K562 (cell line): ENCODE measurements at regions not wholly inside any gene's neighbourhood (a gene's known extent, or its start where the extent isn't known, plus 50 kb on each side); places are given as distances from the start of the nearest gene placed in this dataset.

ENCODE experiments used
- ATAC-seq: fragments of 200-7000 bp; cut with Tn5 transposase; 3 replicates; pipeline ENCODE4 v1.9.1; 2020; ENCODE audit warnings: moderate library complexity
- BruUV-seq: library from RNA; stranded (reverse); fragments of 400-500 nt; replicated peaks from 2 replicates; lab custom pipeline; 2021; lab: Mats Ljungman, UMichigan
- CTCF ChIA-PET: fragments of 300-600 bp; formaldehyde crosslinking; extraction: SDS; loops from one replicate; lab custom pipeline; 2021; ENCODE audit warnings: low intra/inter-chr PET ratio; lab: Yijun Ruan, JAX
- POLR2A ChIA-PET: fragments of 300-600, 350-650 bp; sonication (Branson Sonifier 250); formaldehyde crosslinking; extraction: SDS; loops from one replicate; lab custom pipeline; 2021; ENCODE audit warnings: antibody characterized with exemption, inconsistent platforms; lab: Yijun Ruan, JAX
- DNase-seq, 4 experiments: peaks; one replicate each; pipeline versions ENCODE4 v3.0.0 to v3.0.0-alpha.2; 2011 to 2018; ENCODE audit warnings: low spot score in 3 of 4, mixed read lengths in 3 of 4; ENCODE audit errors: extremely low read depth in 1 of 4
- FAIRE-seq: peaks from 2 replicates; lab custom pipeline; 2011; peaks lifted over from hg19 to GRCh38; lab: Jason Lieb, UNC
- H2AFZ ChIP-seq: 2 replicates; pipeline ENCODE4 v1.6.0; 2011; ENCODE audit warnings: low read depth, low read length, control low read depth, inconsistent platforms
- H3K27ac ChIP-seq: fragments of 200-600 bp; 3 replicates; pipeline ENCODE4 v1.8.0; 2011; ENCODE audit warnings: low read depth, mild to moderate bottlenecking, control low read depth, inconsistent platforms, low read length, moderate library complexity, mixed read lengths; ENCODE audit errors: extremely low read depth
- H3K27me3 ChIP-seq, 2 experiments: fragments of 300-600 bp in 1 of 2; 2 replicates in 1 of 2; 3 replicates in 1 of 2; pipeline versions ENCODE4 v1.6.0 to v1.8.0; 2011; ENCODE audit warnings: inconsistent platforms in 2 of 2, low read length in 2 of 2, mild to moderate bottlenecking in 1 of 2, mixed read lengths in 1 of 2, moderate library complexity in 1 of 2; ENCODE audit not compliant: control insufficient read depth in 2 of 2, insufficient read depth in 2 of 2
- H3K36me3 ChIP-seq: fragments of 300-600 bp; 3 replicates; pipeline ENCODE4 v1.8.0; 2011; ENCODE audit warnings: mild to moderate bottlenecking, low read length, inconsistent platforms; ENCODE audit not compliant: control insufficient read depth, insufficient read depth
- H3K4me1 ChIP-seq, 2 experiments: fragments of 200-600 bp in 1 of 2; replicated peaks in 1 of 2; 2 replicates in 1 of 2; 3 replicates in 1 of 2; pipeline versions ENCODE4 v1.5.1 to v1.8.0; 2011; ENCODE audit warnings: inconsistent platforms in 2 of 2, low read length in 2 of 2, mild to moderate bottlenecking in 1 of 2, mixed read lengths in 1 of 2, moderate library complexity in 1 of 2; ENCODE audit not compliant: control insufficient read depth in 2 of 2, insufficient read depth in 2 of 2
- H3K4me2 ChIP-seq: 2 replicates; pipeline ENCODE4 v1.6.1; 2011; ENCODE audit warnings: low read length, control low read depth, inconsistent platforms, mixed read lengths; ENCODE audit not compliant: insufficient read depth
- H3K4me3 ChIP-seq: fragments of 200-600 bp; sonication (generic), shearing (Covaris generic); 2 replicates; pipeline ENCODE4 v1.5.1; 2016; ENCODE audit warnings: control low read depth, inconsistent platforms
- H3K79me2 ChIP-seq: fragments of 200-600 bp; 3 replicates; pipeline ENCODE4 v1.8.0; 2011; ENCODE audit warnings: low read length, inconsistent platforms; ENCODE audit not compliant: control insufficient read depth, insufficient read depth
- H3K9ac ChIP-seq, 2 experiments: 2 replicates each; pipeline versions ENCODE4 v1.6.0 to v1.6.1; 2011; ENCODE audit warnings: low read depth in 2 of 2, low read length in 2 of 2, control low read depth in 1 of 2, inconsistent platforms in 1 of 2, mild to moderate bottlenecking in 1 of 2, mixed read lengths in 1 of 2; ENCODE audit not compliant: insufficient read depth in 1 of 2
- H3K9me1 ChIP-seq: one replicate; pipeline ENCODE4 v1.6.0; 2011; ENCODE audit warnings: inconsistent platforms, mild to moderate bottlenecking, low read length, moderate library complexity; ENCODE audit not compliant: control insufficient read depth, insufficient read depth
- H3K9me3 ChIP-seq: replicated peaks from 2 replicates; pipeline ENCODE4 v1.5.1; 2011; ENCODE audit warnings: low read depth, low read length, inconsistent platforms; ENCODE audit not compliant: control insufficient read depth, insufficient read depth
- H4K20me1 ChIP-seq: replicated peaks from 2 replicates; pipeline ENCODE4 v1.6.1; 2011; ENCODE audit warnings: low read length, inconsistent platforms, mixed read lengths; ENCODE audit not compliant: control insufficient read depth, insufficient read depth
- CBX2 ChIP-seq: fragments of 200-600 bp; sonication (generic); IDR thresholded peaks from one replicate; pipeline ENCODE4 v1.6.1; 2012; ENCODE audit warnings: mild to moderate bottlenecking, low read length, inconsistent platforms; ENCODE audit not compliant: insufficient read depth, poor library complexity, severe bottlenecking
- FOXA3 ChIP-seq, 2 experiments: fragments of 450-650 bp in 1 of 2; sonication (generic) in 1 of 2; formaldehyde crosslinking; IDR thresholded peaks in 1 of 2; conservative IDR thresholded peaks in 1 of 2; 2 replicates each; pipeline versions ENCODE4 v1.4.0 to v1.8.0; 2020 to 2022; ENCODE audit warnings: mild to moderate bottlenecking in 2 of 2, missing genetic modification reagents in 1 of 2
- KLF6 ChIP-seq: fragments of 250-450 bp; sonication (Bioruptor Pico); IDR thresholded peaks from 2 replicates; pipeline ENCODE4 v1.4.0; 2020; ENCODE audit warnings: mild to moderate bottlenecking, moderate library complexity, borderline replicate concordance
- PCBP1 ChIP-seq: fragments of 200-400 bp; formaldehyde crosslinking; IDR thresholded peaks from 2 replicates; pipeline ENCODE4 v1.6.1; 2018; ENCODE audit warnings: mild to moderate bottlenecking, low read depth, low read length; ENCODE audit not compliant: poor library complexity, severe bottlenecking
- SAFB ChIP-seq: fragments of 200-400 bp; formaldehyde crosslinking; IDR thresholded peaks from 2 replicates; pipeline ENCODE4 v1.6.1; 2017; ENCODE audit warnings: low read depth, low read length, borderline replicate concordance
- TFAP4 ChIP-seq: sonication (generic); formaldehyde crosslinking; IDR thresholded peaks from 2 replicates; pipeline ENCODE4 v1.8.0; 2022; ENCODE audit warnings: missing genetic modification reagents, mild to moderate bottlenecking, moderate library complexity, borderline replicate concordance
- TRIM25 ChIP-seq: fragments of 450-650 bp; IDR thresholded peaks from 2 replicates; pipeline ENCODE4 v1.7.0; 2016; ENCODE audit warnings: borderline replicate concordance
- ZBTB40 ChIP-seq, 2 experiments: fragments of 450-650 bp in 1 of 2; sonication (generic) in 1 of 2; formaldehyde crosslinking in 1 of 2; IDR thresholded peaks; 2 replicates each; pipeline versions ENCODE4 v1.7.1 to v1.9.0; 2016 to 2022; ENCODE audit warnings: inconsistent platforms in 1 of 2, mild to moderate bottlenecking in 1 of 2, missing genetic modification reagents in 1 of 2
- ZNF76 ChIP-seq: fragments of 250-450 bp; sonication (Bioruptor Pico); IDR thresholded peaks from 2 replicates; pipeline ENCODE4 v1.4.0; 2020; ENCODE audit warnings: mild to moderate bottlenecking, moderate library complexity, borderline replicate concordance
- WGBS: fragments of 100-300 bp; shearing (Covaris generic); methylation state at CpG from one replicate; pipeline ENCODE4 v1.1.6; 2016; ENCODE audit warnings: low coverage, mixed read lengths; ENCODE audit not compliant: insufficient coverage; ENCODE audit errors: missing lambda C conversion rate; 5-methylcytosine and 5-hydroxymethylcytosine counted together
- in situ Hi-C: fragments of 300-500 bp; cut with MboI; formaldehyde crosslinking; loops from 4 replicates; pipeline ENCODE4 v1.15.0; 2018; ENCODE audit warnings: inconsistent platforms, mixed read lengths
- intact Hi-C: fragments of 100-400 bp; cut with micrococcal nuclease; formaldehyde crosslinking; loops from 2 replicates; pipeline ENCODE4 v1.14.2; 2022

GRCh38 chr16:79902351-79902750 lies 301.8 kb upstream of the MAF start:
- no peak overlapping the region for H3K9ac ChIP-seq
- POLR2A ChIA-PET, result interaction anchor here (1.8 kb wide), 1 partner anchor 14 kb away, joined by 7 read pairs; no protein-coding TSS in a partner anchor
- no peak for FAIRE-seq
- no peak for TF ChIP-seq SAFB
- no peak for TF ChIP-seq TRIM25
- no peak for TF ChIP-seq TFAP4 (CRISPR knock-in tag)
- TF ChIP-seq PCBP1, result no peak
- TF ChIP-seq ZNF76 (CRISPR knock-in tag), result no peak
- no peak for TF ChIP-seq KLF6
- no peak for TF ChIP-seq CBX2
- TF ChIP-seq ZBTB40 (IDR thresholded peaks at IDR 0.05), result no peak
- no peak for TF ChIP-seq ZBTB40 (CRISPR knock-in tag; IDR thresholded peaks at IDR 0.05)
- no peak for TF ChIP-seq FOXA3 (CRISPR knock-in tag; conservative IDR thresholded peaks at IDR 0.05 in 1 of 2, IDR thresholded peaks at IDR 0.05 in 1 of 2)

More at GRCh38 chr16:79902351-79902750, 301.8 kb upstream of the MAF start:
- Histone ChIP-seq H3K27me3 (no peaks in the 10 kb centered on the region), H4K20me1 (no peaks in the 10 kb centered on the region), H3K4me2 (no peak overlapping the region), H2AFZ (no peak overlapping the region; the same call in 1 of the 2 replicates), H3K9me1 (no peaks in the 10 kb centered on the region), H3K9me3 (no peaks in the 10 kb centered on the region), H3K79me2 (no peaks in the 10 kb centered on the region), H3K27ac (no peak overlapping the region), H3K36me3 (no peaks in the 10 kb centered on the region), H3K4me1 (peaks cover 0 to 11% of the 10 kb centered on the region in 2 experiments; a peak in 4 of 5 replicates), H3K4me3 (no peak overlapping the region)
- DNase-seq (no peak), ATAC-seq (no peak)
- intact Hi-C loops (no loop called here), in situ Hi-C loops (no loop called here)
- BruUV-seq, result no TSS peak
- WGBS, result 76% methylated on average over 4 of the region's 4 CpGs
- CTCF ChIA-PET, result no interaction called here
